Liver (tissue), 8 donors: ENCODE measurements at regions not wholly inside any gene's neighbourhood (a gene's known extent, or its start where the extent isn't known, plus 50 kb on each side); places are given as distances from the start of the nearest gene placed in this dataset.

Source experiments
- DNase-seq: peaks from one replicate; pipeline ENCODE4 v3.0.0-alpha.2; 2017; ENCODE audit warnings: low spot score
- H3K27ac ChIP-seq, 2 donors: one replicate each; pipeline ENCODE4 v1.7.0; 2013; ENCODE audit warnings: inconsistent platforms in 2 of 2, low read length in 2 of 2, control low read depth in 1 of 2, low read depth in 1 of 2, mild to moderate bottlenecking in 1 of 2
- H3K27me3 ChIP-seq, 4 donors: one replicate each; pipeline versions ENCODE4 v1.6.1 to v1.7.0; 2013; ENCODE audit warnings: low read length in 3 of 4, inconsistent platforms in 1 of 4, mild to moderate bottlenecking in 1 of 4, moderate library complexity in 1 of 4; ENCODE audit not compliant: control insufficient read depth in 4 of 4, insufficient read depth in 4 of 4
- H3K36me3 ChIP-seq, 4 donors: one replicate each; pipeline versions ENCODE4 v1.6.1 to v1.7.0; 2013; ENCODE audit warnings: low read length in 3 of 4, mild to moderate bottlenecking in 3 of 4, low read depth in 1 of 4, moderate library complexity in 1 of 4; ENCODE audit not compliant: control insufficient read depth in 4 of 4, insufficient read depth in 3 of 4
- H3K4me1 ChIP-seq, 4 donors: one replicate each; pipeline versions ENCODE4 v1.6.1 to v1.7.0; 2013; ENCODE audit warnings: low read length in 3 of 4, mild to moderate bottlenecking in 3 of 4, moderate library complexity in 1 of 4; ENCODE audit not compliant: control insufficient read depth in 4 of 4, insufficient read depth in 4 of 4
- H3K4me3 ChIP-seq, 3 donors: one replicate each; pipeline versions ENCODE4 v1.6.1 to v1.7.0; 2013; ENCODE audit warnings: low read length in 3 of 3, control low read depth in 1 of 3, low read depth in 1 of 3, mild to moderate bottlenecking in 1 of 3
- H3K9ac ChIP-seq, 2 donors: one replicate each; pipeline ENCODE4 v1.7.0; 2013; ENCODE audit warnings: low read length in 2 of 2, mild to moderate bottlenecking in 2 of 2, moderate library complexity in 2 of 2, control low read depth in 1 of 2, low read depth in 1 of 2
- H3K9me3 ChIP-seq, 4 donors: one replicate each; pipeline versions ENCODE4 v1.6.1 to v1.7.0; 2013; ENCODE audit warnings: low read length in 3 of 4; ENCODE audit not compliant: control insufficient read depth in 4 of 4
- ATF3 ChIP-seq: IDR thresholded peaks from 2 replicates; pipeline ENCODE4 v1.6.1; 2016; ENCODE audit warnings: antibody characterized with exemption
- FOXA1 ChIP-seq: IDR thresholded peaks from 2 replicates; pipeline ENCODE4 v1.6.1; 2016; ENCODE audit warnings: antibody characterized with exemption
- FOXA2 ChIP-seq: IDR thresholded peaks from 2 replicates; pipeline ENCODE4 v1.6.1; 2016; ENCODE audit warnings: antibody characterized with exemption
- GABPA ChIP-seq, 2 donors: IDR thresholded peaks in 1 of 2; conservative IDR thresholded peaks in 1 of 2; 2 replicates each; pipeline ENCODE4 v1.6.1; 2016; ENCODE audit warnings: antibody characterized with exemption in 2 of 2, mild to moderate bottlenecking in 1 of 2, moderate library complexity in 1 of 2
- HNF4A ChIP-seq, 2 donors: conservative IDR thresholded peaks; 2 replicates each; pipeline ENCODE4 v1.6.1; 2016; ENCODE audit warnings: antibody characterized with exemption in 2 of 2, mild to moderate bottlenecking in 2 of 2
- HNF4G ChIP-seq: IDR thresholded peaks from 2 replicates; pipeline ENCODE4 v1.6.1; 2016; ENCODE audit warnings: antibody characterized with exemption
- JUND ChIP-seq, 2 donors: IDR thresholded peaks; 2 replicates each; pipeline ENCODE4 v1.6.1; 2016; ENCODE audit warnings: antibody characterized with exemption in 2 of 2
- NR2F2 ChIP-seq: IDR thresholded peaks from 2 replicates; pipeline ENCODE4 v1.6.1; 2016; ENCODE audit warnings: antibody characterized with exemption
- RAD21 ChIP-seq, 2 donors: IDR thresholded peaks; 2 replicates each; pipeline ENCODE4 v1.6.1; 2016; ENCODE audit warnings: antibody characterized with exemption in 2 of 2, mild to moderate bottlenecking in 2 of 2
- REST ChIP-seq: IDR thresholded peaks from 2 replicates; pipeline ENCODE4 v1.6.1; 2016; ENCODE audit warnings: antibody characterized with exemption, mild to moderate bottlenecking
- RXRA ChIP-seq, 2 donors: IDR thresholded peaks; 2 replicates each; pipeline ENCODE4 v1.6.1; 2017 to 2018; ENCODE audit warnings: antibody characterized with exemption in 2 of 2, mild to moderate bottlenecking in 1 of 2
- SP1 ChIP-seq: IDR thresholded peaks from 2 replicates; pipeline ENCODE4 v1.6.1; 2018; ENCODE audit warnings: antibody characterized with exemption, mild to moderate bottlenecking
- TAF1 ChIP-seq: conservative IDR thresholded peaks from 2 replicates; pipeline ENCODE4 v1.6.1; 2016; ENCODE audit warnings: antibody characterized with exemption, mild to moderate bottlenecking
- YY1 ChIP-seq: IDR thresholded peaks from 2 replicates; pipeline ENCODE4 v1.6.1; 2016; ENCODE audit warnings: antibody characterized with exemption, mild to moderate bottlenecking
- WGBS: extraction: QIAGEN DNeasy Blood & Tissue Kit; methylation state at CpG from one replicate; pipeline ENCODE4 v1.1.7; 2013; 5-methylcytosine and 5-hydroxymethylcytosine counted together
- TF ChIP-seq, protein P1 (sequence below): IDR thresholded peaks from 2 replicates; pipeline ENCODE4 v1.6.1; 2016; ENCODE audit warnings: antibody characterized with exemption
- TF ChIP-seq, protein P2 (sequence below): IDR thresholded peaks from 2 replicates; pipeline ENCODE4 v1.6.1; 2016; ENCODE audit warnings: antibody characterized with exemption
- TF ChIP-seq, protein P3 (sequence below): fragments of 150-350 bp; IDR thresholded peaks from 2 replicates; pipeline ENCODE4 v1.5.1; 2017; ENCODE audit warnings: improper control_type of control experiment, low read depth, low read length; ENCODE audit not compliant: missing input control
- donor health status: healthy.
- donor health status: healthy.
- donor health status: healthy.
- donor health status: healthy.
- donor health status: healthy.

DNA sequence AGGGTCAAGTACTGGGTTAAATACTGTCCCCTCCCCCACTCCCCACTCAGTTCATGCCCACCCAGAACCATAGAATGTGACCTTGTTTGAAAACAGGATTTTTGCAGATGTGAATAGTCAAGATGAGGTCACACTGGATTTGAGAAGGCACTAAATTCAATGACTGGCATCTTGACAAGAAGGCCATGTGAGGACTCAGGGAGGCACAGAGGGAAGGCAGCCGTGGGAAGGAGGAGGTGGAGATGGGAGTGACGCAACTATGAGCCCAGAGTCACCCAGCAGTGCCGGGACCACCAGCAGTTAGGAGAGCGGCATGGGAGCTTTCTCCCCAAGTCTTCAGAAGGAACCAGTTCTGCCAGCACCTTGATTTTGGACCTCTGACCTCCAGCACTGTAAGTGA is 257.3 kb downstream of the BCL2 start:
- Histone ChIP-seq H3K36me3 (no peaks in the 10 kb centered on the region), H3K9ac (no peak overlapping the region), H3K4me3 (no peak overlapping the region), H3K9me3 (no peaks in the 10 kb centered on the region), H3K27ac (no peak overlapping the region), H3K4me1 (no peaks in the 10 kb centered on the region), H3K27me3 (no peaks in the 10 kb centered on the region)
- no peak for DNase-seq
- TF ChIP-seq SP1 (no peak), TAF1 (no peak), NR2F2 (no peak), HNF4A (conservative IDR thresholded peaks at IDR 0.05) (no peak)
- TF ChIP-seq, protein P1, sequence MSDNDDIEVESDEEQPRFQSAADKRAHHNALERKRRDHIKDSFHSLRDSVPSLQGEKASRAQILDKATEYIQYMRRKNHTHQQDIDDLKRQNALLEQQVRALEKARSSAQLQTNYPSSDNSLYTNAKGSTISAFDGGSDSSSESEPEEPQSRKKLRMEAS = no peak
- 89% methylated on average over 4 of the region's 4 CpGs for WGBS

- TF ChIP-seq RAD21 (IDR thresholded peaks at IDR 0.05) (no peak), ATF3 (no peak), HNF4A (conservative IDR thresholded peaks at IDR 0.05) (no peak), FOXA2 (no peak), YY1 (no peak), SP1 (no peak), RXRA (IDR thresholded peaks at IDR 0.05) (no peak), REST (no peak), HNF4G (no peak), GABPA (IDR thresholded peaks at IDR 0.05 in 1 of 2, conservative IDR thresholded peaks at IDR 0.05 in 1 of 2) (no peak), FOXA1 (no peak), JUND (IDR thresholded peaks at IDR 0.05) (no peak), NR2F2 (no peak)
- TF ChIP-seq, protein P2, sequence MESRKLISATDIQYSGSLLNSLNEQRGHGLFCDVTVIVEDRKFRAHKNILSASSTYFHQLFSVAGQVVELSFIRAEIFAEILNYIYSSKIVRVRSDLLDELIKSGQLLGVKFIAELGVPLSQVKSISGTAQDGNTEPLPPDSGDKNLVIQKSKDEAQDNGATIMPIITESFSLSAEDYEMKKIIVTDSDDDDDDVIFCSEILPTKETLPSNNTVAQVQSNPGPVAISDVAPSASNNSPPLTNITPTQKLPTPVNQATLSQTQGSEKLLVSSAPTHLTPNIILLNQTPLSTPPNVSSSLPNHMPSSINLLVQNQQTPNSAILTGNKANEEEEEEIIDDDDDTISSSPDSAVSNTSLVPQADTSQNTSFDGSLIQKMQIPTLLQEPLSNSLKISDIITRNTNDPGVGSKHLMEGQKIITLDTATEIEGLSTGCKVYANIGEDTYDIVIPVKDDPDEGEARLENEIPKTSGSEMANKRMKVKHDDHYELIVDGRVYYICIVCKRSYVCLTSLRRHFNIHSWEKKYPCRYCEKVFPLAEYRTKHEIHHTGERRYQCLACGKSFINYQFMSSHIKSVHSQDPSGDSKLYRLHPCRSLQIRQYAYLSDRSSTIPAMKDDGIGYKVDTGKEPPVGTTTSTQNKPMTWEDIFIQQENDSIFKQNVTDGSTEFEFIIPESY = no peak
- TF ChIP-seq, protein P1 = no peak
- TF ChIP-seq, protein P3, sequence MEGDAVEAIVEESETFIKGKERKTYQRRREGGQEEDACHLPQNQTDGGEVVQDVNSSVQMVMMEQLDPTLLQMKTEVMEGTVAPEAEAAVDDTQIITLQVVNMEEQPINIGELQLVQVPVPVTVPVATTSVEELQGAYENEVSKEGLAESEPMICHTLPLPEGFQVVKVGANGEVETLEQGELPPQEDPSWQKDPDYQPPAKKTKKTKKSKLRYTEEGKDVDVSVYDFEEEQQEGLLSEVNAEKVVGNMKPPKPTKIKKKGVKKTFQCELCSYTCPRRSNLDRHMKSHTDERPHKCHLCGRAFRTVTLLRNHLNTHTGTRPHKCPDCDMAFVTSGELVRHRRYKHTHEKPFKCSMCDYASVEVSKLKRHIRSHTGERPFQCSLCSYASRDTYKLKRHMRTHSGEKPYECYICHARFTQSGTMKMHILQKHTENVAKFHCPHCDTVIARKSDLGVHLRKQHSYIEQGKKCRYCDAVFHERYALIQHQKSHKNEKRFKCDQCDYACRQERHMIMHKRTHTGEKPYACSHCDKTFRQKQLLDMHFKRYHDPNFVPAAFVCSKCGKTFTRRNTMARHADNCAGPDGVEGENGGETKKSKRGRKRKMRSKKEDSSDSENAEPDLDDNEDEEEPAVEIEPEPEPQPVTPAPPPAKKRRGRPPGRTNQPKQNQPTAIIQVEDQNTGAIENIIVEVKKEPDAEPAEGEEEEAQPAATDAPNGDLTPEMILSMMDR = no peak
- no peaks in the 10 kb centered on the region for H3K4me1 ChIP-seq
- no peak overlapping the region for H3K27ac ChIP-seq
- no peak overlapping the region for H3K4me3 ChIP-seq
- 87% methylated on average over 6 of the region's 6 CpGs for WGBS
- no peak overlapping the region for H3K9ac ChIP-seq
- no peak for DNase-seq
- H3K36me3 ChIP-seq = no peaks in the 10 kb centered on the region
- H3K9me3 ChIP-seq = no peaks in the 10 kb centered on the region
- no peaks in the 10 kb centered on the region for H3K27me3 ChIP-seq
Measured at GRCh38 chr18:63061303-63061702, 258.3 kb downstream of the BCL2 start.
